ENCODE measurements at regions not wholly inside any gene's neighbourhood (a gene's known extent, or its start where the extent isn't known, plus 50 kb on each side); places are given as distances from the start of the nearest gene placed in this dataset.

- intact Hi-C loops (cut with micrococcal nuclease): no loop called here
Measured at GRCh38 chr18:45168866-45169600, 446.2 kb upstream of the SLC14A2 start.

- intact Hi-C loops (cut with micrococcal nuclease): no loop called here
Measured at GRCh38 chr18:45169610-45170009, 445.7 kb upstream of the SLC14A2 start.

- intact Hi-C loops (cut with micrococcal nuclease): no loop called here
Measured at GRCh38 chr18:45171679-45172191, 443.5 kb upstream of the SLC14A2 start.

- intact Hi-C loops (cut with micrococcal nuclease): no loop called here
Measured at GRCh38 chr18:45173327-45173726, 441.9 kb upstream of the SLC14A2 start.

- intact Hi-C loops (cut with micrococcal nuclease): no loop called here
Measured at GRCh38 chr18:45173799-45174519, 441.3 kb upstream of the SLC14A2 start.

- intact Hi-C loops (cut with micrococcal nuclease): no loop called here
Measured at GRCh38 chr18:45174629-45175136, 440.6 kb upstream of the SLC14A2 start.

- intact Hi-C loops (cut with micrococcal nuclease): no loop called here
Measured at GRCh38 chr18:45175511-45175910, 439.8 kb upstream of the SLC14A2 start.

- intact Hi-C loops (cut with micrococcal nuclease): no loop called here
Measured at GRCh38 chr18:45186832-45187231, 428.4 kb upstream of the SLC14A2 start.

GRCh38 chr18:45191795-45192194, 423.5 kb upstream of the SLC14A2 start:
- intact Hi-C loops (cut with micrococcal nuclease): no loop called here

- intact Hi-C loops (cut with micrococcal nuclease): no loop called here
Measured at GRCh38 chr18:45197526-45197970, 417.7 kb upstream of the SLC14A2 start.

GRCh38 chr18:45198526-45198925, 416.8 kb upstream of the SLC14A2 start:
- intact Hi-C loops (cut with micrococcal nuclease): no loop called here

GRCh38 chr18:45201029-45201428, 414.2 kb upstream of the SLC14A2 start:
- intact Hi-C loops (cut with micrococcal nuclease): no loop called here

- intact Hi-C loops (cut with micrococcal nuclease): no loop called here
Measured at GRCh38 chr18:45201489-45201888, 413.8 kb upstream of the SLC14A2 start.

GRCh38 chr18:45202061-45202460, 413.2 kb upstream of the SLC14A2 start:
- intact Hi-C loops (cut with micrococcal nuclease): no loop called here

GRCh38 chr18:45203677-45204076, 411.6 kb upstream of the SLC14A2 start:
- intact Hi-C loops (cut with micrococcal nuclease): no loop called here

- intact Hi-C loops (cut with micrococcal nuclease): no loop called here
Measured at GRCh38 chr18:45207328-45207727, 407.9 kb upstream of the SLC14A2 start.

- intact Hi-C loops (cut with micrococcal nuclease): no loop called here
Measured at GRCh38 chr18:45208164-45208563, 407.1 kb upstream of the SLC14A2 start.

- intact Hi-C loops (cut with micrococcal nuclease): loop anchor here (1.0 to 2.0 kb wide), 4 partner anchors 533 to 1591 kb away; no protein-coding TSS in a partner anchor
Measured at GRCh38 chr18:45212181-45213039, 402.9 kb upstream of the SLC14A2 start.

- intact Hi-C loops (cut with micrococcal nuclease): loop anchor here (2.0 kb wide), 1 partner anchor 1082 kb away; no protein-coding TSS in a partner anchor
Measured at GRCh38 chr18:45213040-45213333, 402.3 kb upstream of the SLC14A2 start.

GRCh38 chr18:45218436-45218835, 396.8 kb upstream of the SLC14A2 start:
- intact Hi-C loops (cut with micrococcal nuclease): no loop called here

GRCh38 chr18:45221363-45221762, 393.9 kb upstream of the SLC14A2 start:
- intact Hi-C loops (cut with micrococcal nuclease): no loop called here
